Epidermal melanocyte (primary cell): ENCODE measurements at regions not wholly inside any gene's neighbourhood (a gene's known extent, or its start where the extent isn't known, plus 50 kb on each side); places are given as distances from the start of the nearest gene placed in this dataset.
"Not testable (repeated sequence)": the region's sequence is repeated elsewhere in the genome, so short reads cannot be mapped to it uniquely, and the experiment has no call there.

ENCODE experiments used
- DNase-seq: peaks from one replicate; pipeline ENCODE4 v3.0.0; 2011; ENCODE audit warnings: low spot score; ENCODE audit not compliant: insufficient read length

DNA sequence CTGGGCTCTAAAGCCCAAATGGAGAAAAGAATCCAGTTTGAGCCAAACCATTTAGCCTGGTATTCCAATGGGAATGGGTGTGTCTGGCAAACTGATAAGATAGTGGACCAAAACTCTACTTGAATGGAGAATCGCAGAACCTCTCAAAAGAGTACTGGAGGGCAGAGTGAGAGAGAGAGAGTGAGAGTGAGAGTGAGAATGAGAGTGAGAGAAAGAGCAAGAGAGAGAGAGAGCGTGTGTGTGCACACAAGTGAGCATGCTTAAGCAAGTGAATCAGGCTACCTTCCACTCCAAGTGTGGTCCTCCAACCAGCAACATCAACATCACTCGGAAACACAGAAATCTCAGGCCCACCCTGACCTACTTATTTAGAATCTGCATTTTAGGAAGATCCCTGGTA lies 58.8 kb downstream of the UQCRFS1 start:
- DNase-seq: no peak

- no peak for DNase-seq
Measured at GRCh38 chr19:29145756-29146155, 67.2 kb downstream of the UQCRFS1 start.

DNA sequence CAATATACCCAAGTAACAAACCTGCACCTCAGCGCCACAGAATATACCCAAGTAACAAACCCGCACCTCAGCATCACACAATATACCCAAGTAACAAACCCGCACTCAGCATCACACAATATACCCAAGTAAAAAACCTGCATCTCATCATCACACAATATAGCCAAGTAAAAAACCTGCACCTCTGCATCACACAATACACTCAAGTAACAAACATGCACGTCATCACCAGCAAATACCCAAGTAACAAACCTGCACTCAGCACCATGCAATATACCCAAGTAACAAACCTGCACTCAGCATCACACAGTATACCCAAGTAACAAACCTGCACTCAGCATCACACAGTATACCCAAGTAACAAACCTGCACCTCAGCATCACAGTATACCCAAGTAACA lies 69.8 kb downstream of the UQCRFS1 start:
- DNase-seq: no peak

GRCh38 chr19:29139227-29139626 lies 73.7 kb downstream of the UQCRFS1 start:
- DNase-seq: no peak

DNA sequence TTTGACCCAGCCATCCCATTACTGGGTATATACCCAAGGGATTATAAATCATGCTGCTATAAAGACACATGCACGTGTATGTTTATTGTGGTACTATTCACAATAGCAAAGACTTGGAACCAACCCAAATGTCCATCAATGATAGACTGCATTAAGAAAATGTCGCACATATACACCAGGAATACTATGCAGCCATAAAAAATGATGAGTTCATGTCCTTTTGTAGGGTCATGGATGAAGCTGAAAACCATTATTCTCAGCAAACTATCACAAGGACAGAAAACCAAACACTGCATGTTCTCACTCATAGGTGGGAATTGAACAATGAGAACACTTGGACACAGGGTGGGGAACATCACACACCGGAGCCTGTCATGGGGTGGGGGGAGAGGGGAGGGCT lies 74.7 kb downstream of the UQCRFS1 start:
- DNase-seq: not testable (repeated sequence)

GRCh38 chr19:29131456-29131855 lies 81.5 kb downstream of the UQCRFS1 start:
- no peak for DNase-seq

GRCh38 chr19:29129148-29129547 lies 83.8 kb downstream of the UQCRFS1 start:
- no peak for DNase-seq

- DNase-seq: no peak
Measured at GRCh38 chr19:29128203-29128602, 84.7 kb downstream of the UQCRFS1 start.

GRCh38 chr19:29122185-29122584 lies 90.8 kb downstream of the UQCRFS1 start:
- DNase-seq: no peak

- DNase-seq: no peak
Measured at GRCh38 chr19:29121684-29122083, 91.3 kb downstream of the UQCRFS1 start.

GRCh38 chr19:29120466-29120865 lies 92.5 kb downstream of the UQCRFS1 start:
- no peak for DNase-seq

- DNase-seq: no peak
Measured at GRCh38 chr19:29119590-29119989, 93.4 kb downstream of the UQCRFS1 start.

DNA sequence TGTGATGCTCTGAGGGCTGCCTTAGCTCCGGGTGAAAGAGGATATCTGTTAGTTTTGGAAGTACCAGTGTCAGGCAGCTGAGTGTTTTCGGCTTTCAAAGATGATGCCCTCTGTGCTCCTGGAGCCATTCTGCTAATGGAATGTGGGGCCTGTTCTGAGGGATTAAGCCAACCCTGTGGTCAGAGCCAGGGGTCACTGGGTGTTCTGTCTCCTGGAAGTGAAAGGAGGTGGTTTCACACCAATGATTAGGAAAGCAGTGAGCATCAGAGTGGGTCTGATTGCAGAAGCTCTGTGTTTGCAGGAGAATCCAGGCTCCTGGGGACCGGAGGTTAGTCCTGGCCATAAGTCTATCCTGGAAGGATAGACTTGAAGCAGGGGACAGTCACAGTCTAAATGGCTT lies 94.6 kb downstream of the UQCRFS1 start:
- DNase-seq: no peak

DNA sequence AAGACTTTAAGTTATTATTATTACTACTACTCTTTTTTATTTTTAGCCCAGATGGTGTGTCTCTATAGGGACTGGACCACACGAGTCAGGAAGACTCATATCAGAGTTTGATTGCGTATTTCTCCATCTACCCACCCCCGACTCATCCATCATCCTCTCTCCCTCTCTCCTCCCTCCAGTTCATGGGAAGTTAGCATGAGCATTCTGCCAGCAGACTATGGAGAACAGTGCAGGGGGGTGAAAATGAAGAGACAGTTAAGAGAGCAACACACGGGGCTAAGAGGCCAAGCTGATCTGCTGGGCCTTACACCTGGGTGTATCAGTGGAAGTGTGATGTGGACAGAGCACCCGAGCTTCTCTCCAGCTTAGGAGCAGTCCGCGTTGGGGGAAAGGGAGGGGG lies 95.0 kb downstream of the UQCRFS1 start:
- DNase-seq: no peak

GRCh38 chr19:29115181-29115580 lies 97.8 kb downstream of the UQCRFS1 start:
- no peak for DNase-seq

GRCh38 chr19:29113838-29114237 lies 99.1 kb downstream of the UQCRFS1 start:
- DNase-seq: no peak

- DNase-seq: no peak
Measured at GRCh38 chr19:29111576-29111975, 101.4 kb downstream of the UQCRFS1 start.

GRCh38 chr19:29107831-29108230 lies 105.1 kb downstream of the UQCRFS1 start:
- DNase-seq: no peak

- no peak for DNase-seq
Measured at GRCh38 chr19:29106346-29106885, 106.5 kb downstream of the UQCRFS1 start.

- no peak for DNase-seq
Measured at GRCh38 chr19:29105629-29106292, 107.2 kb downstream of the UQCRFS1 start.

- no peak for DNase-seq
Measured at GRCh38 chr19:29104605-29105241, 108.2 kb downstream of the UQCRFS1 start.

DNA sequence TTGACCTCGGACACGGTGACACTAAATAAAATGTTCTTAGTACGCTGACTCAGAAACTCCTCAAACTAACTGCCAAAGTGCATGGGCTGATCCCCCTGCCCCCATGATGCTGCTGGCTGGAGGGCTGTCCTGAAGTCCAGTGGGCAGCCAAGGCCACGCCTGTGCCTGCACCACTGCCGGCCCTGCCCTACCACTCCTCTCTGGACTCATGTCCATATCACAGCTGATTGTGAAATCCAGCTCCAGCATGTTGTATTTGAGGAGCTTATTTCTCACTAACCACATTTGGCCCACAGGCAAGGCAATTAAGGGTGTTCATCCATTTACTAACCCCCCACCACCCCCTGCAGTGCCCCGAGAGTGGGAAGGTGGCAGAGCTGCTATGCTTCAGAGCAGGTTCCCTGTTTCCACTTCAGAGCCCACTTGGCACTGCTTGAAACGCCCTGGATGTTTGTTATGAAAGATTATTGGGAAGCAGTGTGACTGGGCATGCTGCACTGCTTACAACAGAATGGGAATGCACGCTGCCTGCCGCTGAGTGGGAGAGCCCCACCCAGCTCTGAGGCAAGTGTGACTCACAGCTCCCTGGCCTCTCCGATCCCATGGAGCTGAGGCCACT lies 114.0 kb downstream of the UQCRFS1 start:
- DNase-seq: no peak

DNA sequence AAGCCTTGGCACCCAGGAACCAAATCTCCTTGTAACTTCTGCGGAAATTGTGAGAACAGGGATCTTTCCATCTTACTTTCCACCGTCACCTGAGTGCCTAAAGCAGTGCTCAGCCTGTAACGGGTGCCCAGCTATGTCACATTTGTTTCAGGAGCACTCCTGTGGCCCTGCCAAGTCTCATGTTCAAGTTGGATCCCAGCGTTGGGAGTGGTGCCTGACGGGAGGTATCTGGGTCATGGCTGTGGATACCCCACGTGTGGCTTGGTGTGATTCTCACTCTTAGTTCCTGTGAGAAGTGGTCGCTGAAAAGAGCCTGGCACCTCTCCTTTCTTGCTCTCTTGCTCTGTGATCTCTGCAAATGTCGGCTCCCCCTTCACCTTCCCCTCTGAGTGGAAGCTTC lies 114.9 kb downstream of the UQCRFS1 start:
- DNase-seq: no peak
